OCI-LY7 (cell line): ENCODE measurements at regions not wholly inside any gene's neighbourhood (a gene's known extent, or its start where the extent isn't known, plus 50 kb on each side); places are given as distances from the start of the nearest gene placed in this dataset.

ENCODE experiments used
- BruUV-seq: library from RNA; stranded (reverse); fragments of 400-500 nt; replicated peaks from 2 replicates; lab custom pipeline; 2021; lab: Mats Ljungman, UMichigan
- CTCF ChIA-PET: fragments of 300-600 bp; sonication (Branson Sonifier 250); formaldehyde crosslinking; loops from one replicate; lab custom pipeline; 2022; ENCODE audit warnings: antibody characterized with exemption; ENCODE audit not compliant: unreplicated experiment; lab: Charles Lee
- POLR2A ChIA-PET: fragments of 300-600 bp; sonication (Branson Sonifier 250); formaldehyde crosslinking; loops from one replicate; lab custom pipeline; 2022; ENCODE audit warnings: antibody characterized with exemption; lab: Charles Lee
- DNase-seq: peaks from one replicate; pipeline ENCODE4 v3.0.0-alpha.2; 2015; ENCODE audit warnings: low spot score
- H2AFZ ChIP-seq: fragments of 200-600 bp; sonication (generic), shearing (Covaris generic); 2 replicates; pipeline ENCODE4 v1.6.1; 2014; ENCODE audit warnings: mild to moderate bottlenecking, antibody characterized with exemption, low read length, moderate library complexity
- H3K27ac ChIP-seq: fragments of 200-600 bp; sonication (generic); 2 replicates; pipeline ENCODE4 v1.5.1; 2014; ENCODE audit warnings: mixed run types, low read depth, mild to moderate bottlenecking, moderate library complexity, low read length, inconsistent platforms; ENCODE audit not compliant: poor library complexity, severe bottlenecking
- H3K36me3 ChIP-seq: fragments of 200-600 bp; sonication (generic); 2 replicates; pipeline ENCODE4 v1.6.1; 2014; ENCODE audit warnings: mild to moderate bottlenecking, antibody characterized with exemption, low read length, moderate library complexity, mixed read lengths; ENCODE audit not compliant: insufficient read depth
- H3K4me1 ChIP-seq: fragments of 200-600 bp; sonication (generic); 2 replicates; pipeline ENCODE4 v1.5.1; 2014; ENCODE audit warnings: mild to moderate bottlenecking, low read length; ENCODE audit not compliant: insufficient read depth, poor library complexity, severe bottlenecking
- H3K4me2 ChIP-seq: fragments of 200-600 bp; sonication (generic); 2 replicates; pipeline ENCODE4 v1.6.1; 2014; ENCODE audit warnings: mild to moderate bottlenecking, low read length
- H3K4me3 ChIP-seq: fragments of 200-600 bp; sonication (generic); 2 replicates; pipeline ENCODE4 v1.5.1; 2014; ENCODE audit warnings: mild to moderate bottlenecking, low read depth, low read length; ENCODE audit not compliant: poor library complexity, severe bottlenecking
- H3K79me2 ChIP-seq: fragments of 200-600 bp; sonication (generic); 2 replicates; pipeline ENCODE4 v1.6.1; 2016; ENCODE audit warnings: low read depth, mild to moderate bottlenecking, low read length, moderate library complexity, mixed read lengths; ENCODE audit not compliant: insufficient read depth
- H3K9me2 ChIP-seq: fragments of 200-600 bp; sonication (generic); 2 replicates; pipeline ENCODE4 v1.6.1; 2016; ENCODE audit warnings: mild to moderate bottlenecking, low read length, mixed read lengths; ENCODE audit not compliant: insufficient read depth
- H3K9me3 ChIP-seq: fragments of 200-600 bp; sonication (generic); 2 replicates; pipeline ENCODE4 v1.6.1; 2014; ENCODE audit warnings: mild to moderate bottlenecking, mixed run types, low read length, mixed read lengths
- H4K20me1 ChIP-seq: fragments of 200-600 bp; sonication (generic); 2 replicates; pipeline ENCODE4 v1.6.1; 2014; ENCODE audit warnings: mild to moderate bottlenecking, antibody characterized with exemption, low read length, moderate library complexity, mixed read lengths; ENCODE audit not compliant: insufficient read depth
- CTCF ChIP-seq: fragments of 200-600 bp; sonication (generic); conservative IDR thresholded peaks from 2 replicates; pipeline ENCODE4 v1.5.1; 2014; ENCODE audit warnings: mild to moderate bottlenecking, antibody characterized with exemption, low read length, moderate library complexity, mixed read lengths
- EZH2phosphoT487 ChIP-seq: fragments of 200-600 bp; sonication (generic); IDR thresholded peaks from 2 replicates; pipeline ENCODE4 v1.6.1; 2018; ENCODE audit warnings: low read depth, borderline replicate concordance, mild to moderate bottlenecking, mixed run types, antibody characterized with exemption, low read length, moderate library complexity, mixed read lengths
- intact Hi-C: fragments of 100-400 bp; cut with micrococcal nuclease; formaldehyde crosslinking; loops from one replicate; pipeline ENCODE4 v1.10.0; 2022; ENCODE audit not compliant: unreplicated experiment

- H3K36me3 ChIP-seq = no peaks in the 10 kb centered on the region
- H3K4me3 ChIP-seq = no peak overlapping the region
- intact Hi-C loops = no loop called here
- no peak for DNase-seq
- H3K4me2 ChIP-seq = no peak overlapping the region
- H3K27ac ChIP-seq = no peak overlapping the region
- H2AFZ ChIP-seq = no peak overlapping the region
- ChIA-PET CTCF (no interaction called here), POLR2A (no interaction called here)
- no peaks in the 10 kb centered on the region for H4K20me1 ChIP-seq
- no peaks in the 10 kb centered on the region for H3K79me2 ChIP-seq
- H3K9me3 ChIP-seq = no peaks in the 10 kb centered on the region
- BruUV-seq = no TSS peak
- H3K4me1 ChIP-seq = no peaks in the 10 kb centered on the region
- TF ChIP-seq EZH2phosphoT487 (no peak), CTCF (no peak)
- no peaks in the 10 kb centered on the region for H3K9me2 ChIP-seq
Measured at GRCh38 chr5:3056866-3057265, 305.4 kb upstream of the IRX2 start.

GRCh38 chr5:3051400-3051799 is 299.9 kb upstream of the IRX2 start:
- CTCF ChIA-PET = no interaction called here
- TF ChIP-seq CTCF = no peak
- Histone ChIP-seq H3K9me3 (no peaks in the 10 kb centered on the region), H3K4me1 (no peaks in the 10 kb centered on the region), H3K4me2 (no peak overlapping the region), H3K4me3 (no peak overlapping the region), H4K20me1 (no peaks in the 10 kb centered on the region), H3K36me3 (no peaks in the 10 kb centered on the region), H3K9me2 (no peaks in the 10 kb centered on the region), H3K79me2 (no peaks in the 10 kb centered on the region), H2AFZ (no peak overlapping the region), H3K27ac (no peak overlapping the region)
- no TSS peak for BruUV-seq
- intact Hi-C loops = no loop called here
- DNase-seq = no peak
- POLR2A ChIA-PET = no interaction called here

GRCh38 chr5:3050863-3051262 is 299.4 kb upstream of the IRX2 start:
- Histone ChIP-seq H3K36me3 (no peaks in the 10 kb centered on the region), H3K79me2 (no peaks in the 10 kb centered on the region), H3K4me1 (no peaks in the 10 kb centered on the region), H3K4me2 (no peak overlapping the region), H3K9me3 (no peaks in the 10 kb centered on the region), H3K4me3 (no peak overlapping the region), H2AFZ (no peak overlapping the region), H3K27ac (no peak overlapping the region), H4K20me1 (no peaks in the 10 kb centered on the region), H3K9me2 (no peaks in the 10 kb centered on the region)
- intact Hi-C loops = no loop called here
- CTCF ChIA-PET = no interaction called here
- no peak for TF ChIP-seq EZH2phosphoT487
- no peak for TF ChIP-seq CTCF
- DNase-seq = no peak
- POLR2A ChIA-PET = no interaction called here
- BruUV-seq = no TSS peak
